ENCODE measurements at regions not wholly inside any gene's neighbourhood (a gene's known extent, or its start where the extent isn't known, plus 50 kb on each side); places are given as distances from the start of the nearest gene placed in this dataset.
A peak's percentile ranks its signal among the peaks of the same experiment; 100 is the strongest.

- no peak for DNase-seq
These were observed 209.1 kb downstream of the ERMARD start for GRCh38 chr6:169960521-169960885.

GRCh38 chr6:169960003-169960344, 208.6 kb downstream of the ERMARD start:
- no peak for DNase-seq

- peak; percentile 77 for DNase-seq
These were observed 207.9 kb downstream of the ERMARD start for GRCh38 chr6:169959136-169960002.

GRCh38 chr6:169958510-169958909, 207.1 kb downstream of the ERMARD start:
- DNase-seq = no peak

- no peak for DNase-seq
These were observed 206.0 kb downstream of the ERMARD start for GRCh38 chr6:169957351-169957963.

- DNase-seq = no peak
These were observed 205.2 kb downstream of the ERMARD start for GRCh38 chr6:169956580-169956979.

GRCh38 chr6:169955731-169956437, 204.5 kb downstream of the ERMARD start:
- no peak for DNase-seq

- no peak for DNase-seq
These were observed 203.6 kb downstream of the ERMARD start for GRCh38 chr6:169954977-169955376.

- DNase-seq = no peak
These were observed 202.3 kb downstream of the ERMARD start for GRCh38 chr6:169953686-169954085.

GRCh38 chr6:169950558-169950957, 199.1 kb downstream of the ERMARD start:
- DNase-seq = peak; percentile 53

GRCh38 chr6:169949511-169950097, 198.2 kb downstream of the ERMARD start:
- no peak for DNase-seq

GRCh38 chr6:169946971-169947370, 195.5 kb downstream of the ERMARD start:
- no peak for DNase-seq

- DNase-seq = no peak
These were observed 193.7 kb downstream of the ERMARD start for GRCh38 chr6:169945117-169945516.

GRCh38 chr6:169944415-169944814, 193.0 kb downstream of the ERMARD start:
- DNase-seq = no peak

GRCh38 chr6:169944061-169944337, 192.6 kb downstream of the ERMARD start:
- no peak for DNase-seq

- DNase-seq = no peak
These were observed 192.0 kb downstream of the ERMARD start for GRCh38 chr6:169943241-169944060.

- no peak for DNase-seq
These were observed 190.8 kb downstream of the ERMARD start for GRCh38 chr6:169942173-169942572.

- DNase-seq = no peak
These were observed 189.3 kb downstream of the ERMARD start for GRCh38 chr6:169940481-169941271.

- no peak for DNase-seq
These were observed 188.2 kb downstream of the ERMARD start for GRCh38 chr6:169939554-169940164.

- no peak for DNase-seq
These were observed 187.3 kb downstream of the ERMARD start for GRCh38 chr6:169938731-169939130.

GRCh38 chr6:169938262-169938701, 186.9 kb downstream of the ERMARD start:
- DNase-seq = no peak
